Activated naive CD8-positive, alpha-beta T cell treated with anti-CD3 and anti-CD28 coated beads, Interleukin-2, amount 10 ng/mL, durations not matched to agents 7 days and 5 days (primary cell): ENCODE measurements at regions not wholly inside any gene's neighbourhood (a gene's known extent, or its start where the extent isn't known, plus 50 kb on each side); places are given as distances from the start of the nearest gene placed in this dataset.
A peak's percentile ranks its signal among the peaks of the same experiment; 100 is the strongest.
"Not testable (repeated sequence)": the region's sequence is repeated elsewhere in the genome, so short reads cannot be mapped to it uniquely, and the experiment has no call there.

Experiments
- ATAC-seq: fragments of 150-1000 bp; cut with Tn5 transposase; one replicate; pipeline ENCODE4 v1.10.0; 2021; ENCODE audit warnings: low read depth, moderate library complexity
- POLR2A ChIA-PET: fragments of 350-600 bp; sonication (Branson Sonifier 250); formaldehyde crosslinking; loops from one replicate; lab custom pipeline; 2021; ENCODE audit warnings: antibody characterized with exemption; lab: Charles Lee
- DNase-seq: peaks from one replicate; pipeline ENCODE4 v3.0.0; 2021
- H3K27ac Mint-ChIP-seq: one replicate; pipeline ENCODE4 v1.8.0; 2022; ENCODE audit warnings: mild to moderate bottlenecking, mixed read lengths
- H3K27me3 Mint-ChIP-seq: one replicate; pipeline ENCODE4 v1.8.0; 2022; ENCODE audit warnings: mild to moderate bottlenecking, moderate library complexity, mixed read lengths
- H3K36me3 Mint-ChIP-seq: one replicate; pipeline ENCODE4 v1.8.0; 2021; ENCODE audit warnings: mild to moderate bottlenecking, mixed read lengths
- H3K4me1 Mint-ChIP-seq: one replicate; pipeline ENCODE4 v1.8.0; 2021; ENCODE audit warnings: mixed read lengths
- H3K4me3 Mint-ChIP-seq: one replicate; pipeline ENCODE4 v1.8.0; 2022; ENCODE audit warnings: mild to moderate bottlenecking, moderate library complexity, mixed read lengths
- H3K9me3 Mint-ChIP-seq: one replicate; pipeline ENCODE4 v1.8.0; 2021; ENCODE audit warnings: mixed read lengths

DNA sequence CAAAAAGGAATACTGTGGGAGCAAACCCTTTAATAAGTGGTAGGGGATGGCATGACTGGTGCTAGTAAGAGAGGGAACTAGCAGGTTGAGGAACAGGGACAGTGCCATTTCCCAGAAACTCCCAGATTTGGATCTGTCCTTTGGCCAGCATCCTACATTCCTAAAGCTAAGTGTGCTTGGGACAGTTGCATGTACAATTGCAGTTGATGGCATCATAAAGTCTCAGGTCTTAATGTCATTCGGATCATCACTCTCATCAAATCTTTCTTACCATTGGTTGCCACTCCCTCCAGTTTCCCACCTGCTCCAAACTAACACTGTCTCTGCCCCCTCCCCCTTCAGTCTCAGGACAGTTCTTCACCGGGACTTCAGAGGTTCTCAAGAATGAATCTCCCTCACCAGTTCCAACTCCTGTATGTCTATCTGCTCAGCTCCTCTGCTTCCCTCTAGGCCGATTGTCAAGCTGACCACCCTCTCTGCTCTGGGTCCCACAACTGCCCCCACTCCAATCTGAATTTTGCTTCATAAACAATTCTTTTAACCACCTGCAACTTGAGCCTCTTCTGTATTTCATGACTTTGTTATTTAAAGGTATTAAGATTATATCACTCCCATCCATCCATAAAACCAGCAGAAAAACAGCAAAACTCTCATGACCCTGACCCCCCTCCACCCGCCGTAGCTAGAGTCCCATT is 260.8 kb downstream of the CGGBP1 start:
- DNase-seq (no peak), ATAC-seq (no peak)
- no peak overlapping the region for H3K27ac Mint-ChIP-seq
- H3K9me3 Mint-ChIP-seq: no peaks in the 10 kb centered on the region
- H3K27me3 Mint-ChIP-seq: peaks cover 48% of the 10 kb centered on the region
- POLR2A ChIA-PET: interaction anchor here (0.7 kb wide), 1 partner anchor 24 kb away, joined by 3 read pairs; no protein-coding TSS in a partner anchor
- H3K4me1 Mint-ChIP-seq: peaks cover 5% of the 10 kb centered on the region
- H3K4me3 Mint-ChIP-seq: no peak overlapping the region
- no peaks in the 10 kb centered on the region for H3K36me3 Mint-ChIP-seq

DNA sequence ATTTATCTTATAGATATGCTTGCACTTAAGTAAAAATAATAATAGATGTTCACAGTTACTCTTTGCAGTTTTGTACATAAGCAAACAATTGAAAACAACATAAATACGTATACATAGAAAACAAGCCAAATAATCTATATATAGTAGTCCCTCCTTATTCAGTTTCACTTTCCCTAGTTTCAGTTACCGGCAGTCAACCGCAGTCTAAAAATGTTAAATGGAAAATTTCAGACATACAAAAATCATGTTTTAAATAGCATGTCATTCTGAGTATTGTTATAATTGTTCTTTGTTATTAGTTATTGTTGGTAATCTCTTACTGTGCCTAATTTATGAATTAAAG is 262.0 kb downstream of the CGGBP1 start:
- H3K4me3 Mint-ChIP-seq: no peak overlapping the region
- H3K4me1 Mint-ChIP-seq: peaks cover 12% of the 10 kb centered on the region
- no peaks in the 10 kb centered on the region for H3K36me3 Mint-ChIP-seq
- POLR2A ChIA-PET: no interaction called here
- no peaks in the 10 kb centered on the region for H3K9me3 Mint-ChIP-seq
- no peak for ATAC-seq
- H3K27ac Mint-ChIP-seq: no peak overlapping the region
- DNase-seq: no peak
- peaks cover 58% of the 10 kb centered on the region for H3K27me3 Mint-ChIP-seq

DNA sequence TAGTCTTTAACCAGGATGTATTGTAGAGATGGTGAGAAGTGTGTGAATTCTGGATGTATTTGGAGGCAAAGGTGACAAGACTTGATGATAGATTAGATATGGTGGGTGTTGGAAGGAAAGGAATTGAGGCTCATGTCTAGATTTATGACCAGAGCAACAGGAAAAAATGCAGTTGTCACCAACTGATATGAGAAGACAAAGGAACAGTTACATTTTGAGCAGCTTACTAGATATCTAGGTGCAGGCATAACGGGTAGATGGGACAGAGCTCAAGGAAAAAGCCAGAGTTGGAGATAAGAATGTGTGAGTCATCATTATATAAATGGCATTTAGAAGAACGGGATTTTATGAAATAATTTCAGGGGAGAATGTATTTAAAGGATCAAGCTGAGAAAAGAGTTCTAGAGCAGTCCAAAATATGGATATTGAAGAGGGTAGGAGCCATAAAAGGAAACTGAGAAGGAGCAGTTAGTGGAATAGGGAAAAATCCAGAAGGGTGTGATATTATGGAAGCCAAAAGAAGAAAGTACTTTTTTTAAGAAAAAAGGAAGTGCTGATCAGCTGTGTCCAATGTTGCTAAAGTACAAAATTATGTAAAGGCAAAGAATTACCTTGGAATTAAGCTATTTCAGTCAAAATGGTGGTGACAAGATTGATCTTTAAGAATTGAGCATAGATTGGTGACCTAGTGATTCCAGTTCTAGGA is 262.5 kb downstream of the CGGBP1 start:
- Mint-ChIP-seq H3K4me1 (peaks cover 12% of the 10 kb centered on the region), H3K27ac (no peak overlapping the region), H3K27me3 (peaks cover 63% of the 10 kb centered on the region), H3K36me3 (no peaks in the 10 kb centered on the region), H3K4me3 (no peak overlapping the region), H3K9me3 (no peaks in the 10 kb centered on the region)
- ATAC-seq: no peak
- POLR2A ChIA-PET: no interaction called here
- DNase-seq: no peak

DNA sequence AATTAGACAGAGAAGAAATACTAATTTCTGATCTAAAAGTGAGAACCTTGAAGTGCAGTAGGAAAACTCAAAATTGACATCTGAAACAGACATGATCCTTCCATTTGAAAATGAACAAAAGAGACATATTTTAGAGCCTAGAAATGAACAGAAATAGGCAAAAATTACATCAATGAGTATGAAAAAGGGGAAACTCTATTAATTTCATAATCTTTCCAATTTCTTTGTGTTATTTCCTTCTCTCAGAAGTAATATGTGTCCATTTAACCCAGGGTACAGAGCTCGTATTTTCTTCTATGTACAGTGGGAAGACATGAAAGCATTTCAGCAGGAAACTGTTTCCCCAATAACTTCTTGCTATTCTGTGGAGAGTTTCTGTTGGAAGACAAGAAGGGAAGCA is 263.1 kb downstream of the CGGBP1 start:
- POLR2A ChIA-PET: no interaction called here
- H3K9me3 Mint-ChIP-seq: no peaks in the 10 kb centered on the region
- peaks cover 69% of the 10 kb centered on the region for H3K27me3 Mint-ChIP-seq
- no peak overlapping the region for H3K4me3 Mint-ChIP-seq
- DNase-seq (no peak), ATAC-seq (no peak)
- no peaks in the 10 kb centered on the region for H3K36me3 Mint-ChIP-seq
- H3K4me1 Mint-ChIP-seq: peaks cover 12% of the 10 kb centered on the region
- no peak overlapping the region for H3K27ac Mint-ChIP-seq

DNA sequence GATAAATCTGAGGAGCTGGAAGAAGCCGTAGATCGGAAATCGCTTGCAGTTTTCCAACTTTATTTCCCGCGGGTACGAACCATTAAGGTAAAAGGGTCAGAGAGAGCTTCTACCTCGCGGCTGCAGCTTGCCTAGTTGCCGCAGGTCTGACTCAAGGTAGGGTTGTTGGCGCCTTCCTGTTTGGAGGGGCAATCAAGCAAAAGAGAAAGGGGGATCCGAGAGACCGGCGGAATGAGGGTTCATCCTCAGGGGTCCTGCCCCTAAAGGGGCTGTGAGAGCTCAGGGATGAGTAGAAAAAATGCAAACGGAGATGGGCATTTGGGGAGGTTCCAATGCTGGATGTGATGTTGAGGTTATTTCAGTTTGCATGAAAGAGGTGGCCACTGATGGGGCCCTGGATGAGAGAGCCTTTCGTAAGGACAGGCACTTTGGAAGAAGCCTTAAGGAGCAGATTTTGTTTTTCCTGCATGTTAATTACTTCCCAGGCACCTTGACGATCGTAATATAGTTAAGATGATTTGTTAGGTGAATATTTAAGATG is 265.4 kb downstream of the CGGBP1 start:
- H3K36me3 Mint-ChIP-seq: no peaks in the 10 kb centered on the region
- POLR2A ChIA-PET: no interaction called here
- H3K4me1 Mint-ChIP-seq: peaks cover 12% of the 10 kb centered on the region
- H3K9me3 Mint-ChIP-seq: no peaks in the 10 kb centered on the region
- no peak overlapping the region for H3K27ac Mint-ChIP-seq
- peak overlapping the region; percentile 57 for H3K4me3 Mint-ChIP-seq
- DNase-seq (no peak), ATAC-seq (no peak)
- H3K27me3 Mint-ChIP-seq: peaks cover 71% of the 10 kb centered on the region

DNA sequence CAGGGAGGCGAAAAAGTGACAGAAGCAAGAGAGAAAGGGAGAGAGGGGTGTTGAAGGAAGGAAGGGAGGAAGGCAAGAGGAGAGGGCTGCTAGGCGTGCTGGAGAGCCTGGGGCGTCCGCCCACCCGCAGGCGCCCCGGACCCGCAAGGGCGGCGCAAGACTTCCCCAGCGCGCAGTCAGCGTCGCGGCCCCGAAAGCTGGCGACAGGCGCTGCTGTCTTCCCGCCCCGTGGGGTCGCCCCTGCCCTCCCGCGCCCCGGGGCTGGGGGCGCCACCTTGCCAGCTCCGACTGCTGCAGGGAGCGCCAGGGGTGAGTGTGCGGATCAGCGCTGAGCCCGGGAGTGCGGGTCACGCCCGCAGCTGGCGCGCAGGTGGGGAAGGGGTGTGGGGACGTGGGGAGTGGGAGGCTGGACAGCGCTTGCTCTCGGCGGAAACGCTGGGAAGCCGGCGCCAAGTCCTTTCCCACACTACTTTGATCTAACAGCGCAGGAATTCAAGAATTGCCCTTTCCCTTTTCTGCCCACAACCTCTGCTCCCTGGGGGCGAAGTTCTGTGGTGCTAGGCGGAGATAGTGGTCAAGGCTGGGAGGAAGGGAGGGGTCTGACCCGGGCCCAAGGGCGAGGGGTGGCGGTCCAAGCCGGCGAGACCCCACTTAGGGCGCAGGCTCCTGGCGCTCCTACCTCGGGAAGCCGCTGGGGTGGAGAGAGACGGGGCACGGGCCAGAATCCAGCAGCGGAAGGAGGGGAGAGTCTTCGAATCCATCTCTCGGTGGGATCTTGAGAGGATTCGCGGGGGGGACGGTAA is 266.1 kb downstream of the CGGBP1 start, which contains the start of gene HTR1F:
Gene HTR1F, plus strand, starts transcription at position 173 of the 803 bp plus-strand sequence.
- Mint-ChIP-seq H3K36me3 (no peaks in the 10 kb centered on the region), H3K27me3 (peaks cover 66% of the 10 kb centered on the region), H3K4me3 (peak within 1 kb of the TSS; percentile 78), H3K4me1 (peaks cover 12% of the 10 kb centered on the region), H3K9me3 (no peaks in the 10 kb centered on the region), H3K27ac (no peak within 1 kb of the TSS)
- POLR2A ChIA-PET: no interaction called here
- no peak for DNase-seq
- ATAC-seq: peak; percentile 33

DNA sequence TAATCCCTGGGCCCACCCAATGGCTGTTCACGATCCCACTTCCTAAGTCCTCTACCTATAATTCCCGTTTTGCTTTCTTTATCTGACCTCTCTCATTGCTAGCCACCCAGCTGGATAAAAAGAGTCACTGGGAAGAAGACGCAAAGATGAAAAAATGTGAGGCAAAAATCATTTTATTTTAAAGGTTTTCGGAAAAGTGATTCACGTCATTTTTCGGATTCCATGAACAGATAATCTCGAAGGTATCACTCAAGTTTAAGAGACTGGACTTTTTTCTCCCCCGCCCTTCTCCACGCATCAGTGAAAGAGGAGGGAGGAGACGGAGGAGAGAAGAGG is 266.6 kb downstream of the CGGBP1 start:
- peak overlapping the region; percentile 78 for H3K4me3 Mint-ChIP-seq
- DNase-seq (no peak), ATAC-seq (no peak)
- POLR2A ChIA-PET: no interaction called here
- peaks cover 12% of the 10 kb centered on the region for H3K4me1 Mint-ChIP-seq
- H3K9me3 Mint-ChIP-seq: no peaks in the 10 kb centered on the region
- peaks cover 66% of the 10 kb centered on the region for H3K27me3 Mint-ChIP-seq
- no peaks in the 10 kb centered on the region for H3K36me3 Mint-ChIP-seq
- no peak overlapping the region for H3K27ac Mint-ChIP-seq

DNA sequence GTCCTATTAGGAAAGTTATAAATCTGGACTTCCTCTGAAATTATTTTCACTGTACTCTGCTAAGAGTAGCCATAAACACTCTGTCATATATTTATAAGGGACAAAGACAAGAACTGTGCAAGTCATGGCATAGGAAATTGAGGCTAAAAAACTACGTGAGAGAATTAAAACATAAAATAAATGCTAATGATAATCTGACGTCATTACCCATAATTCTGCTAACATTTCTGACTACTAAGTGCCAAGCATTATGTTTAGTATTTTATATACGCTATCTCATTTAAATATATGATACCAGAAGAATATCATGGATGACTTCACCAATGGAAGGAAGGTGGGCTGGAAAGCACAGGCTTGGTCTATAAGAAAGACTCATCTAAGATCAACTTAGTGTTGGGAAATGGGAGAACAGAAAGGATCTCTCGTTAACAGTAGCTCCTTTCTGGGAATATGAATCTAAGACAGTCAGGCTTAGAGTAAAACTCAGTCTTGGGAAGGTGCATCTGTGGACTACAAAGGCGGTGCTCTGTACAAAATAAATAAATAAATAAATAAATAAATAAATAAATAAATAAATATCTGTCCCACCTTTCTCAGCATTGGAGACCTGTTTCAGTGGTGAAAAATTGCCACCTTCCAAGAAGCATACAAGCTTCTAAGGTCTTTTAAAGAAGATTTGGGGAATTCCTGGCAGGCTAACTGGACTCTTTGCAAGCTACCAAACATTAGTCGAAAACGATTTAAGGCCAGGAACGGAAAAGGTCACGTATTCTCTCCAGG is 267.4 kb downstream of the CGGBP1 start:
- H3K4me3 Mint-ChIP-seq: no peak overlapping the region
- no peaks in the 10 kb centered on the region for H3K36me3 Mint-ChIP-seq
- POLR2A ChIA-PET: no interaction called here

DNA sequence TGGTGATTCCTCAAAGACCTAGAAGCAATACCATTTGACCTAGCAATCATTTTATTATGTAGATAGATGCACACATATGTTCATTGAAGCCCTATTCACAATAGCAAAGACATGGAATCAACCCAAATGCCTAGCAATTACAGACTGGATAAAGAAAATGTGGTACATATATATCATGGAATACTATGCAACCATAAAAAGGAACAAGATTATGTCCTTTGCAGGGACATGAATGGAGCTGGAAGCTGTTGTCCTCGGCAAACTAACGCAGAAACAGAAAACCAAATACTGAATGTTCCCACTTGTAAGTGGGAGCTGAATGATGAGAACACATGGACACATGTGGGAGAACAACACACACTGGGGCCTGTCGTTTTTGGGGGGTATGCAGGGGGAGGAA is 269.8 kb downstream of the CGGBP1 start:
- DNase-seq, H3K4me3 Mint-ChIP-seq, POLR2A ChIA-PET, H3K27ac Mint-ChIP-seq, H3K9me3 Mint-ChIP-seq, ATAC-seq, H3K36me3 Mint-ChIP-seq: not testable (repeated sequence)
- peaks cover 12% of the 10 kb centered on the region for H3K4me1 Mint-ChIP-seq
- peaks cover 46% of the 10 kb centered on the region for H3K27me3 Mint-ChIP-seq

More for the DNA sequence above, 267.4 kb downstream of the CGGBP1 start:
- no peaks in the 10 kb centered on the region for H3K9me3 Mint-ChIP-seq
- H3K27me3 Mint-ChIP-seq: peaks cover 62% of the 10 kb centered on the region
- no peak for DNase-seq
- no peak overlapping the region for H3K27ac Mint-ChIP-seq
- ATAC-seq: no peak
- peaks cover 12% of the 10 kb centered on the region for H3K4me1 Mint-ChIP-seq

DNA sequence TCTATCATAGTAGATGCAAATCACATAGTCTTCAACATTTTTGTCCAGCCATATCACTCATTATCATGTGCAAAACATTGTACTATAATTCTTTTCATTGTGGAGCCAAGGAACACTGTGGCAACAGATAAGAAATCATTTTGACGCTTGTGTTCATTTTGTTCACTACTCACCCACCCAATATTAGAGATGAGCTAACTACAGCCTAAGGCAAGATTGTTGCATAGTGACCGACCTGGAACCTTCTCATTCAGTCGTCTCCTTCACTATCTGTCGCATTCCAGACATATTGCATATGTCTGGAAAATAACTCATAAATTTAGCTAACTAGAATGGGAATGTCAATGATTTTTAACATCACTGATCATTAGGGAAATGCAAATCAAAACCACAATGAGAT is 270.3 kb downstream of the CGGBP1 start:
- H3K4me1 Mint-ChIP-seq: peaks cover 12% of the 10 kb centered on the region
- POLR2A ChIA-PET: no interaction called here
- no peaks in the 10 kb centered on the region for H3K36me3 Mint-ChIP-seq
- no peaks in the 10 kb centered on the region for H3K9me3 Mint-ChIP-seq
- no peak overlapping the region for H3K4me3 Mint-ChIP-seq
- DNase-seq (no peak), ATAC-seq (no peak)
- H3K27ac Mint-ChIP-seq: no peak overlapping the region
- peaks cover 41% of the 10 kb centered on the region for H3K27me3 Mint-ChIP-seq

DNA sequence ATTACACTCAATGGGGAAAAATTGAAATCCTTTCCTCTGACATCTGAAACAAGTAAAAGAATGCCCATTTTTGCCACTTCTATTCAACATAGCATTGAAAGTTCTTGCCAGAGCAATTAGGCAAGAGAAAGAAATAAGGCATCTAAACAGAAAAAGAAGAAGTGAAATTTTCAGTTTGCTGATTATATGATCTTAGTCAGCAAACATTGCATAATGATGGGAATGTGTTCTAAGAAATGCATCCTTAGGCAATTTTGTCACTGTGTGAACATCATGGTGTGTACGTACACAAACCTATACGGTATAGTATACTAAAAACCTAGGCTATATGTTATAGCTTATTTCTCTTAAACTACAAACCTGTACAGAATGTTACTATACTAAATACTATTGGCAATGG is 278.0 kb downstream of the CGGBP1 start:
- DNase-seq (no peak), ATAC-seq (no peak)
- no peaks in the 10 kb centered on the region for H3K9me3 Mint-ChIP-seq
- H3K4me1 Mint-ChIP-seq: no peaks in the 10 kb centered on the region
- H3K27me3 Mint-ChIP-seq: peaks cover 9% of the 10 kb centered on the region
- H3K4me3 Mint-ChIP-seq: no peak overlapping the region
- POLR2A ChIA-PET: no interaction called here
- no peak overlapping the region for H3K27ac Mint-ChIP-seq
- no peaks in the 10 kb centered on the region for H3K36me3 Mint-ChIP-seq

DNA sequence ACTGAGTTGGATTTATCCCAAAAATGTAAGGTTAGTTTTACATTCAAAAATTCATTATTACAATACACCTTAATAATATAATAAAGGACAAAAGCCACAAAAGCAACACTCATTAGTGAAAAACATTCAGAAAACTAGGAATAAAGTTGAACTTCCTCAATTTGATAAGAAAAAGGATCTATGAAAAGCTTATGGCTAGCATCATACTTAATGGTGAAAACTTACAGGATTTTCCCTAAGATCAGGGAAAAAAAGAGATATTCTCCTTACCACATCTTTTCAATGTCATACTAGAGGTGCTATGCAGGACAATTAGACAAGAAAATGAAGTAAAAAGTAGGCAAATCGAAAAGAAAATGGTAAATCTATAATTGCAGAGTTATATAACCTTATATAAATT is 279.9 kb downstream of the CGGBP1 start:
- Mint-ChIP-seq H3K27ac (no peak overlapping the region), H3K36me3 (no peaks in the 10 kb centered on the region), H3K9me3 (no peaks in the 10 kb centered on the region), H3K4me3 (no peak overlapping the region), H3K27me3 (peaks cover 13% of the 10 kb centered on the region), H3K4me1 (no peaks in the 10 kb centered on the region)
- ATAC-seq (no peak), DNase-seq (no peak)
- POLR2A ChIA-PET: no interaction called here
